GF-D8 (cell line): ENCODE measurements at regions not wholly inside any gene's neighbourhood (a gene's known extent, or its start where the extent isn't known, plus 50 kb on each side); places are given as distances from the start of the nearest gene placed in this dataset.
"Not testable (repeated sequence)": the region's sequence is repeated elsewhere in the genome, so short reads cannot be mapped to it uniquely, and the experiment has no call there.

Experiments used
- DNase-seq: peaks from one replicate; lab custom pipeline; 2025; lab: John Stamatoyannopoulos, UW

GRCh38 chr5:155116456-155117251 is 103.1 kb downstream of the KIF4B start:
- no peak for DNase-seq

- no peak for DNase-seq
Observed at GRCh38 chr5:155125551-155126095, 112.1 kb downstream of the KIF4B start.

- DNase-seq = no peak
Observed at GRCh38 chr5:155126573-155126972, 113.0 kb downstream of the KIF4B start.

GRCh38 chr5:155127552-155127951 is 114.0 kb downstream of the KIF4B start:
- DNase-seq = no peak

- DNase-seq = no peak
Observed at GRCh38 chr5:155128786-155129512, 115.4 kb downstream of the KIF4B start.

GRCh38 chr5:155129513-155129880 is 115.9 kb downstream of the KIF4B start:
- DNase-seq = no peak

GRCh38 chr5:155134130-155134529 is 120.6 kb downstream of the KIF4B start:
- no peak for DNase-seq

GRCh38 chr5:155136216-155136850 is 122.8 kb downstream of the KIF4B start:
- no peak for DNase-seq

GRCh38 chr5:155137683-155138082 is 124.1 kb downstream of the KIF4B start:
- DNase-seq = no peak

GRCh38 chr5:155140646-155141045 is 127.1 kb downstream of the KIF4B start:
- DNase-seq = no peak

GRCh38 chr5:155144956-155145355 is 131.4 kb downstream of the KIF4B start:
- no peak for DNase-seq

GRCh38 chr5:155147222-155147621 is 133.7 kb downstream of the KIF4B start:
- no peak for DNase-seq

- no peak for DNase-seq
Observed at GRCh38 chr5:155148694-155149093, 135.1 kb downstream of the KIF4B start.

- DNase-seq = peak; percentile 48
Observed at GRCh38 chr5:155150012-155150411, 136.5 kb downstream of the KIF4B start.

- no peak for DNase-seq
Observed at GRCh38 chr5:155154973-155155372, 141.4 kb downstream of the KIF4B start.

- not testable (repeated sequence) for DNase-seq
Observed at GRCh38 chr5:155163084-155163483, 149.5 kb downstream of the KIF4B start.

GRCh38 chr5:155167736-155168135 is 154.2 kb downstream of the KIF4B start:
- DNase-seq = no peak

GRCh38 chr5:155181542-155181941 is 168.0 kb downstream of the KIF4B start:
- DNase-seq = no peak

GRCh38 chr5:155189476-155189875 is 175.9 kb downstream of the KIF4B start:
- DNase-seq = no peak

GRCh38 chr5:155189981-155190380 is 176.4 kb downstream of the KIF4B start:
- DNase-seq = no peak

GRCh38 chr5:155193029-155193428 is 179.5 kb downstream of the KIF4B start:
- DNase-seq = no peak

- DNase-seq = no peak
Observed at GRCh38 chr5:155193483-155194107, 180.0 kb downstream of the KIF4B start.
